ENCODE measurements at regions not wholly inside any gene's neighbourhood (a gene's known extent, or its start where the extent isn't known, plus 50 kb on each side); places are given as distances from the start of the nearest gene placed in this dataset.
A peak's percentile ranks its signal among the peaks of the same experiment; 100 is the strongest.

GRCh38 chr14:29486132-29486531, 441.5 kb downstream of the PRKD1 start:
- DNase-seq = no peak

DNA sequence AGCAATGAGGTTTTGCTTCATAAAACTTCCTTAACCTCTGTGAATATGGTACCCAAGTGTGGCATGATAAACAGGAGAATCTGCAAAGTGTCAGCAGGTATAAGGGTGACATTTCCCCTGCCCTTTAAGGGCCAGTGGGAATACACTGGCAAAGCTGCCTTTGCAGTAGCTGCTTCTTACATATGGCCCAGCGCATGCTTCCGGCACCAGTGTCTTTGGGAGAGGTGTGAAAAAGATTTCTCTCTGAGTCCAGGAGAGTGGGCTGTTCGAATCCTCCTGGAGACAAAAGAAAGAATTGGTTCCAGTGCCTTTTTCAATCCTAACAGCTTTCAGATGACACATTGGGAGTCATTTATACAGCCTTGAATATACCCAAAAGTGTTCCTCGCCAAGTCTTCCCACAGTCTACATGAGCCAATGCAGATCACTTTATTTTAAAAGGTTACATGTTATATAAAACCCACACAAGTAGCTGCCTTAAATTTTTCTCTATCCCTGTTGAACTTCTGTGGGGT, 437.7 kb downstream of the PRKD1 start:
- no peak for DNase-seq

- no peak for DNase-seq
Observed at GRCh38 chr14:29493849-29494248, 433.8 kb downstream of the PRKD1 start.

GRCh38 chr14:29494312-29494711, 433.3 kb downstream of the PRKD1 start:
- DNase-seq = no peak

DNA sequence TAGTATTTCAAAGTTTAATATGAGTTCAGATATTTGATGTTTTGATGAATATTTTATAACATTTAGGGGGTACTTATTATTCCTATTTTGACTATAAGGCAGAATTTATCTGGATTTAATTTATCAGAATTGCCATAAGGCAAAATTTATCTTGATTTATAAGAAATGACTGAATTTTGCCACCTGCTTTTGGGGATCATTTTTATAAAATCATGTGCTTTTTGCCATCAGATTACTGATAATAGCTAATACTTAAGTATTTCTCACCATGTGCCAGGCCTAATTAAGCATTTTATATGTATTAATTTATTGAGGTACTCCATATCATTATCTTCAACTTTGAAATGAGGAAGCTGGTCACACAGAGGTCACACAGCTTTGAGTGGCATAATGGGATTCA, 423.7 kb downstream of the PRKD1 start:
- no peak for DNase-seq

- DNase-seq = peak; percentile 3 to 37
Observed at GRCh38 chr14:29518335-29518734, 409.3 kb downstream of the PRKD1 start.

GRCh38 chr14:29521526-29522137, 406.0 kb downstream of the PRKD1 start:
- peak; percentile 61 to 63 for DNase-seq
